Testis (tissue), 2 donors: ENCODE measurements at regions not wholly inside any gene's neighbourhood (a gene's known extent, or its start where the extent isn't known, plus 50 kb on each side); places are given as distances from the start of the nearest gene placed in this dataset.

Source experiments
- POLR2A ChIP-seq: fragments of 450-650 bp; IDR thresholded peaks from one replicate; pipeline ENCODE4 v1.6.1; 2017; ENCODE audit warnings: antibody characterized with exemption, mild to moderate bottlenecking, moderate library complexity
- TF ChIP-seq, protein P1 (sequence below), 3 experiments: fragments of 450-650 bp in 2 of 3; fragments of 200-600 bp in 1 of 3; sonication (generic) in 1 of 3; IDR thresholded peaks; one replicate each; pipeline ENCODE4 v1.5.1; 2016 to 2019; ENCODE audit warnings: antibody characterized with exemption in 3 of 3, mild to moderate bottlenecking in 2 of 3, moderate library complexity in 1 of 3

DNA sequence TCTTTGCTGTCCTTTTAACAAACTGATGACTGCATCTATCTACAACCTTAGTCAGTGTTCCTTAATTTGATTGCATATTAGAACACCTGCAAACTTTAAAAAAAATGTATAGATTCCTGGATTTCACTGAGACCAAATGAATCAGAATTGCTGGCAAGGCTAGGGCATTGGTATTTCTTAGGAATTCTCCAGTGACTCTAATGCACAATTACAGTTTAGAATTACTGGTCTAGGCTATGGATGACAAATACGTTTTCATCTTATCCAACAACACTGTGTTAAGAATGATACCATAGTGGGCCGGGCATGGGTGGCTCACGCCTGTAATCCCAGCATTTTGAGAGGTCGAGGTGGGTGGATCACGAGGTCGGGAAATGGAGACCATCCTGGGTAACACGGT lies 545.9 kb upstream of the RIOK2 start:
- TF ChIP-seq, protein P1, sequence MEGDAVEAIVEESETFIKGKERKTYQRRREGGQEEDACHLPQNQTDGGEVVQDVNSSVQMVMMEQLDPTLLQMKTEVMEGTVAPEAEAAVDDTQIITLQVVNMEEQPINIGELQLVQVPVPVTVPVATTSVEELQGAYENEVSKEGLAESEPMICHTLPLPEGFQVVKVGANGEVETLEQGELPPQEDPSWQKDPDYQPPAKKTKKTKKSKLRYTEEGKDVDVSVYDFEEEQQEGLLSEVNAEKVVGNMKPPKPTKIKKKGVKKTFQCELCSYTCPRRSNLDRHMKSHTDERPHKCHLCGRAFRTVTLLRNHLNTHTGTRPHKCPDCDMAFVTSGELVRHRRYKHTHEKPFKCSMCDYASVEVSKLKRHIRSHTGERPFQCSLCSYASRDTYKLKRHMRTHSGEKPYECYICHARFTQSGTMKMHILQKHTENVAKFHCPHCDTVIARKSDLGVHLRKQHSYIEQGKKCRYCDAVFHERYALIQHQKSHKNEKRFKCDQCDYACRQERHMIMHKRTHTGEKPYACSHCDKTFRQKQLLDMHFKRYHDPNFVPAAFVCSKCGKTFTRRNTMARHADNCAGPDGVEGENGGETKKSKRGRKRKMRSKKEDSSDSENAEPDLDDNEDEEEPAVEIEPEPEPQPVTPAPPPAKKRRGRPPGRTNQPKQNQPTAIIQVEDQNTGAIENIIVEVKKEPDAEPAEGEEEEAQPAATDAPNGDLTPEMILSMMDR (IDR thresholded peaks at IDR 0.05): no peak
- TF ChIP-seq POLR2A: no peak
